ENCODE measurements at regions not wholly inside any gene's neighbourhood (a gene's known extent, or its start where the extent isn't known, plus 50 kb on each side); places are given as distances from the start of the nearest gene placed in this dataset.

DNA sequence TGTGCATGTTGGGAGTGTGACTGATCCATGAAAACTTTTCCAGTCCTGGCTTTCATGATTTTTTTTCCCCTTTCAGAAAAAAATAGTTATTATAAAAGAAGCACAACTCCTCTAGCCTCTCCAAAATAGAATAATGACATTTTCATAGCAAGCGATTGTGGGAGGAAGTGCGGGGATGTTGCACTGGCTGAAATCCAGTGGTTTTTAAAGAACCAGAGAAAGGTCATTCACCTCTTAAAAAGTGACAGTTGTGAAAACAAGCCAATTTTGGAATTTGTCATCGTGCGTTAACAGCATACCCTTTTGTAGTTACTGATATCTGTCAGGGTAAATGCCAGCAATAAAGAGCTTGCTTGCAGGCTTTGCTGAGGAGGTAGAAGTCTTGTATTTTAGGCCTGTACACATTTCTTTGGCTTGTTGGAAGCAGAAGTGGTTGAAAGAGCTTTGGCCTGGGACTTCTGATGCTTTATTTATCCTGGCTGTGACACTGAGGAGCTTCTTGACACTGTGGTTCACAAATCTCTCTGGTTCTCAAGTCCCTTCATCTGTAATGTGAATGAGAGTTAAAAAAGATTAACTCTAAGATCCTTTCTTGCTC is 545.9 kb downstream of the REEP3 start:
- TF ChIP-seq, protein P1, sequence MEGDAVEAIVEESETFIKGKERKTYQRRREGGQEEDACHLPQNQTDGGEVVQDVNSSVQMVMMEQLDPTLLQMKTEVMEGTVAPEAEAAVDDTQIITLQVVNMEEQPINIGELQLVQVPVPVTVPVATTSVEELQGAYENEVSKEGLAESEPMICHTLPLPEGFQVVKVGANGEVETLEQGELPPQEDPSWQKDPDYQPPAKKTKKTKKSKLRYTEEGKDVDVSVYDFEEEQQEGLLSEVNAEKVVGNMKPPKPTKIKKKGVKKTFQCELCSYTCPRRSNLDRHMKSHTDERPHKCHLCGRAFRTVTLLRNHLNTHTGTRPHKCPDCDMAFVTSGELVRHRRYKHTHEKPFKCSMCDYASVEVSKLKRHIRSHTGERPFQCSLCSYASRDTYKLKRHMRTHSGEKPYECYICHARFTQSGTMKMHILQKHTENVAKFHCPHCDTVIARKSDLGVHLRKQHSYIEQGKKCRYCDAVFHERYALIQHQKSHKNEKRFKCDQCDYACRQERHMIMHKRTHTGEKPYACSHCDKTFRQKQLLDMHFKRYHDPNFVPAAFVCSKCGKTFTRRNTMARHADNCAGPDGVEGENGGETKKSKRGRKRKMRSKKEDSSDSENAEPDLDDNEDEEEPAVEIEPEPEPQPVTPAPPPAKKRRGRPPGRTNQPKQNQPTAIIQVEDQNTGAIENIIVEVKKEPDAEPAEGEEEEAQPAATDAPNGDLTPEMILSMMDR (IDR thresholded peaks at IDR 0.05; ENCODE audit: low read depth, low read length): no peak
- no peak for TF ChIP-seq EZH2phosphoT487 (IDR thresholded peaks at IDR 0.05; ENCODE audit: low read depth)
